ENCODE measurements at regions not wholly inside any gene's neighbourhood (a gene's known extent, or its start where the extent isn't known, plus 50 kb on each side); places are given as distances from the start of the nearest gene placed in this dataset.

DNA sequence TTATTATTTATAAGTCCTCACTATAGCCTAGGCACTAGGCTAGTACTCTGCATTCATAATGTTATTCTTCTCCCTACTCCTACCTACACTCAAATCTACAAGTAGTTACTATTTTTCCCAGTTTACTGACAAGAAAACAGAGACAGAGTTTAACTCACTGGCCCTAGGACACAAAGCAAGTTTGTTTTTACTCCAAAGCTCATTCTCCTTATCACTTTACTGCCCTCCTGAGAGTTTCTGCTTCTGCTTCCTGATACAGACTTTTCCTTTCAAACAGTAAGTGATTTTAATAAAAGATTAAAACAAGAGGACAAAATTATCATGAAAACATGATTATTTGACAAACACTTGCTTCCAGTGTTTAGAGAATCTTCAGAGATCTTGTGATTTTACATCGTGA lies 60.6 kb upstream of the CADPS start:
- ChIA-PET POLR2A (no interaction called here), CTCF (ENCODE audit: unreplicated experiment) (no interaction called here)
- Histone ChIP-seq H2AFZ (ENCODE audit: low read length) (no peak overlapping the region), H3K4me2 (ENCODE audit: low read length) (no peak overlapping the region), H3K9me3 (ENCODE audit: low read length) (no peaks in the 10 kb centered on the region), H3K9me2 (ENCODE audit: insufficient read depth, low read length) (no peaks in the 10 kb centered on the region), H3K79me2 (ENCODE audit: insufficient read depth, low read depth, low read length) (no peaks in the 10 kb centered on the region), H3K36me3 (ENCODE audit: insufficient read depth, low read length) (no peaks in the 10 kb centered on the region), H3K4me3 (ENCODE audit: low read depth, low read length, poor library complexity, severe bottlenecking) (no peak overlapping the region), H3K27ac (ENCODE audit: low read depth, low read length, poor library complexity, severe bottlenecking) (no peak overlapping the region), H3K4me1 (ENCODE audit: insufficient read depth, low read length, poor library complexity, severe bottlenecking) (no peaks in the 10 kb centered on the region), H4K20me1 (ENCODE audit: insufficient read depth, low read length) (no peaks in the 10 kb centered on the region)
- BruUV-seq (replicated peaks) = no TSS peak
- DNase-seq (ENCODE audit: low spot score) = no peak
- TF ChIP-seq EZH2phosphoT487 (IDR thresholded peaks at IDR 0.05; ENCODE audit: borderline replicate concordance, low read depth, low read length) = no peak
- TF ChIP-seq, protein P1, sequence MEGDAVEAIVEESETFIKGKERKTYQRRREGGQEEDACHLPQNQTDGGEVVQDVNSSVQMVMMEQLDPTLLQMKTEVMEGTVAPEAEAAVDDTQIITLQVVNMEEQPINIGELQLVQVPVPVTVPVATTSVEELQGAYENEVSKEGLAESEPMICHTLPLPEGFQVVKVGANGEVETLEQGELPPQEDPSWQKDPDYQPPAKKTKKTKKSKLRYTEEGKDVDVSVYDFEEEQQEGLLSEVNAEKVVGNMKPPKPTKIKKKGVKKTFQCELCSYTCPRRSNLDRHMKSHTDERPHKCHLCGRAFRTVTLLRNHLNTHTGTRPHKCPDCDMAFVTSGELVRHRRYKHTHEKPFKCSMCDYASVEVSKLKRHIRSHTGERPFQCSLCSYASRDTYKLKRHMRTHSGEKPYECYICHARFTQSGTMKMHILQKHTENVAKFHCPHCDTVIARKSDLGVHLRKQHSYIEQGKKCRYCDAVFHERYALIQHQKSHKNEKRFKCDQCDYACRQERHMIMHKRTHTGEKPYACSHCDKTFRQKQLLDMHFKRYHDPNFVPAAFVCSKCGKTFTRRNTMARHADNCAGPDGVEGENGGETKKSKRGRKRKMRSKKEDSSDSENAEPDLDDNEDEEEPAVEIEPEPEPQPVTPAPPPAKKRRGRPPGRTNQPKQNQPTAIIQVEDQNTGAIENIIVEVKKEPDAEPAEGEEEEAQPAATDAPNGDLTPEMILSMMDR (conservative IDR thresholded peaks at IDR 0.05; ENCODE audit: low read length) = no peak
- intact Hi-C loops (cut with micrococcal nuclease; ENCODE audit: unreplicated experiment) = no loop called here

DNA sequence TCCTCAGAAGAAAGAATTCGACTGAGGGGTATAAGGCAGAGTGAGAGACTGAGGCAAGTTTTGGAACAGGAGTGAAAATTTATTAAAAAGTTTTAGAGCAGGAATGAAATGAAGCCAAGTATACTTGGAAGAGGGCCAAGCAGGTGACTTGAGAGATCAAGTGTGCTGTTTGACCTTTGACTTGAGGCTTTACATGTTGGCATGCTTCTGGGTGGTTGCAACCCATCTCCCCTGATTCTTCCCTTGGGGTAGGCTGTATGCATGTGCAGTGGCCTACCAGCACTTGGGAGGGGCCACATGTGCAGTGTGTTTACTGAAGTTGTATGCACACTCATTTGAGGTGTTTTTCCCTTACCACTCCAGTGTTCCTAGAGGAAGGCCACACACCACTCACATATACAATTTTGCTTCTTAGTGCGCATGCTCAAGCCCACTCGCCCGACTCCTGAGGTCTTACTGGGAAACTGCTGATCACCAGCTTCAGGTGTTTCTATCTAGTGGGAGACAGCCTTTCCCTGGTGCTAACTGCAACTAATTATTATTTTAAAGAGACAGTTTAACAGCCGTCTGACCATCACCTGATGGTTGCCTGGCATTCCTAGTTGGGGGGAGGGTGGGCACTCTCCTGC lies 61.5 kb upstream of the CADPS start:
- H3K79me2 ChIP-seq (ENCODE audit: insufficient read depth, low read depth, low read length) = no peaks in the 10 kb centered on the region
- no peaks in the 10 kb centered on the region for H4K20me1 ChIP-seq (ENCODE audit: insufficient read depth, low read length)
- no peaks in the 10 kb centered on the region for H3K4me1 ChIP-seq (ENCODE audit: insufficient read depth, low read length, poor library complexity, severe bottlenecking)
- H2AFZ ChIP-seq (ENCODE audit: low read length) = no peak overlapping the region
- TF ChIP-seq, protein P1 (conservative IDR thresholded peaks at IDR 0.05; ENCODE audit: low read length) = no peak
- no peak for TF ChIP-seq EZH2phosphoT487 (IDR thresholded peaks at IDR 0.05; ENCODE audit: borderline replicate concordance, low read depth, low read length)
- no peak overlapping the region for H3K4me3 ChIP-seq (ENCODE audit: low read depth, low read length, poor library complexity, severe bottlenecking)
- ChIA-PET CTCF (ENCODE audit: unreplicated experiment) (no interaction called here), POLR2A (interaction anchor here (0.6 kb wide), 1 partner anchor 50 kb away, joined by 3 read pairs; no protein-coding TSS in a partner anchor)
- intact Hi-C loops (cut with micrococcal nuclease; ENCODE audit: unreplicated experiment) = no loop called here
- no peaks in the 10 kb centered on the region for H3K36me3 ChIP-seq (ENCODE audit: insufficient read depth, low read length)
- no TSS peak for BruUV-seq (replicated peaks)
- no peak overlapping the region for H3K27ac ChIP-seq (ENCODE audit: low read depth, low read length, poor library complexity, severe bottlenecking)
- H3K4me2 ChIP-seq (ENCODE audit: low read length) = no peak overlapping the region
- DNase-seq (ENCODE audit: low spot score) = no peak
- H3K9me2 ChIP-seq (ENCODE audit: insufficient read depth, low read length) = no peaks in the 10 kb centered on the region
- no peaks in the 10 kb centered on the region for H3K9me3 ChIP-seq (ENCODE audit: low read length)

DNA sequence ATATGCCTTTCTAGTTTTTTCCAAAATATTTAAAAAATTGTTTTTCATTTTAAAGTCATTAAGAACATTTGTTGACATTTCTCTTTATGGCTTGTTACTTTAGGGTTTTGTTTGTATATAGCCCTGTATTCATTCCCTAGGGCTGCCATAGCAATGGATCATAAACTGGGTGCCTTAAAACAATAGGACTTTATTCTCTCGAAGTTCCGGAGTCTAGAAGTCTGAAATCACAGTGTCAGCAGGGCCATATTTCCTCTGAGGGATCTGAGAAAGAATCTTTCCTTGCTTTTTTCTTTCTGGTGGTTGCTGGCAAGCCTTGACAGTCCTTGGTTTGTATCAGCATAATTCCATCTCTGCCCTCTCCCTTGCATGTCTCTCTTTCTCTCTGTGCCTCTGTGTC lies 63.4 kb upstream of the CADPS start:
- no peak overlapping the region for H3K4me3 ChIP-seq (ENCODE audit: low read depth, low read length, poor library complexity, severe bottlenecking)
- H3K9me3 ChIP-seq (ENCODE audit: low read length) = no peaks in the 10 kb centered on the region
- intact Hi-C loops (cut with micrococcal nuclease; ENCODE audit: unreplicated experiment) = no loop called here
- TF ChIP-seq, protein P1 (conservative IDR thresholded peaks at IDR 0.05; ENCODE audit: low read length) = no peak
- no peak for TF ChIP-seq EZH2phosphoT487 (IDR thresholded peaks at IDR 0.05; ENCODE audit: borderline replicate concordance, low read depth, low read length)
- H3K79me2 ChIP-seq (ENCODE audit: insufficient read depth, low read depth, low read length) = no peaks in the 10 kb centered on the region
- POLR2A ChIA-PET = no interaction called here
- H3K27ac ChIP-seq (ENCODE audit: low read depth, low read length, poor library complexity, severe bottlenecking) = no peak overlapping the region
- no peaks in the 10 kb centered on the region for H4K20me1 ChIP-seq (ENCODE audit: insufficient read depth, low read length)
- no peaks in the 10 kb centered on the region for H3K4me1 ChIP-seq (ENCODE audit: insufficient read depth, low read length, poor library complexity, severe bottlenecking)
- BruUV-seq (replicated peaks) = no TSS peak
- H3K9me2 ChIP-seq (ENCODE audit: insufficient read depth, low read length) = no peaks in the 10 kb centered on the region
- H2AFZ ChIP-seq (ENCODE audit: low read length) = no peak overlapping the region
- no peak for DNase-seq (ENCODE audit: low spot score)
- no peaks in the 10 kb centered on the region for H3K36me3 ChIP-seq (ENCODE audit: insufficient read depth, low read length)
- CTCF ChIA-PET (ENCODE audit: unreplicated experiment) = no interaction called here
- no peak overlapping the region for H3K4me2 ChIP-seq (ENCODE audit: low read length)
